D721Med (cell line): ENCODE measurements at regions not wholly inside any gene's neighbourhood (a gene's known extent, or its start where the extent isn't known, plus 50 kb on each side); places are given as distances from the start of the nearest gene placed in this dataset.

ENCODE experiments used
- DNase-seq: peaks from one replicate; pipeline ENCODE4 v3.0.0; 2011; ENCODE audit warnings: low spot score; ENCODE audit not compliant: insufficient read length
- FAIRE-seq: peaks from 2 replicates; lab custom pipeline; 2011; peaks lifted over from hg19 to GRCh38; lab: Jason Lieb, UNC
- TF ChIP-seq, protein P1 (sequence below): IDR thresholded peaks from 2 replicates; pipeline ENCODE4 v1.5.1; 2012; ENCODE audit warnings: mild to moderate bottlenecking, control low read depth; ENCODE audit not compliant: insufficient read depth; ENCODE audit errors: missing control alignments

DNA sequence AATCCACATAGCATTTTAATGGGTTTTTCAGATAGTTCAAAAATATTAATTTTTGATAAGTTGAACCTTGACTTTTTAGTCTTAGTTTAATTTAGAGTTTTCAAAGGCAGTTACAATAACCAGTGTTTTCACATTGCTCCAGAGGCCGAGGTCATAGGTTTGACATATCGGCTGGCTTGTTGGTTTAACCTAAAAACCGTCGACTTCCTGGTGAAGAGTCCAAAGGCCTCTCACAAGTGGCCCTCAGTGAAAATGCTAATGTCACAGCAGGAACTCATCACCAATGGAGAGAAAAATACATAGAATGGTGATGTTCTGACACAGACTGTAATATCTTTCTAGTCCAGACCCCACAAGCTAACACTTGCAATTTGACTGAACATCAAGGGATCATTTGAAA lies 642.3 kb downstream of the PLOD2 start:
- TF ChIP-seq, protein P1, sequence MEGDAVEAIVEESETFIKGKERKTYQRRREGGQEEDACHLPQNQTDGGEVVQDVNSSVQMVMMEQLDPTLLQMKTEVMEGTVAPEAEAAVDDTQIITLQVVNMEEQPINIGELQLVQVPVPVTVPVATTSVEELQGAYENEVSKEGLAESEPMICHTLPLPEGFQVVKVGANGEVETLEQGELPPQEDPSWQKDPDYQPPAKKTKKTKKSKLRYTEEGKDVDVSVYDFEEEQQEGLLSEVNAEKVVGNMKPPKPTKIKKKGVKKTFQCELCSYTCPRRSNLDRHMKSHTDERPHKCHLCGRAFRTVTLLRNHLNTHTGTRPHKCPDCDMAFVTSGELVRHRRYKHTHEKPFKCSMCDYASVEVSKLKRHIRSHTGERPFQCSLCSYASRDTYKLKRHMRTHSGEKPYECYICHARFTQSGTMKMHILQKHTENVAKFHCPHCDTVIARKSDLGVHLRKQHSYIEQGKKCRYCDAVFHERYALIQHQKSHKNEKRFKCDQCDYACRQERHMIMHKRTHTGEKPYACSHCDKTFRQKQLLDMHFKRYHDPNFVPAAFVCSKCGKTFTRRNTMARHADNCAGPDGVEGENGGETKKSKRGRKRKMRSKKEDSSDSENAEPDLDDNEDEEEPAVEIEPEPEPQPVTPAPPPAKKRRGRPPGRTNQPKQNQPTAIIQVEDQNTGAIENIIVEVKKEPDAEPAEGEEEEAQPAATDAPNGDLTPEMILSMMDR: no peak
- FAIRE-seq: no peak
- no peak for DNase-seq

DNA sequence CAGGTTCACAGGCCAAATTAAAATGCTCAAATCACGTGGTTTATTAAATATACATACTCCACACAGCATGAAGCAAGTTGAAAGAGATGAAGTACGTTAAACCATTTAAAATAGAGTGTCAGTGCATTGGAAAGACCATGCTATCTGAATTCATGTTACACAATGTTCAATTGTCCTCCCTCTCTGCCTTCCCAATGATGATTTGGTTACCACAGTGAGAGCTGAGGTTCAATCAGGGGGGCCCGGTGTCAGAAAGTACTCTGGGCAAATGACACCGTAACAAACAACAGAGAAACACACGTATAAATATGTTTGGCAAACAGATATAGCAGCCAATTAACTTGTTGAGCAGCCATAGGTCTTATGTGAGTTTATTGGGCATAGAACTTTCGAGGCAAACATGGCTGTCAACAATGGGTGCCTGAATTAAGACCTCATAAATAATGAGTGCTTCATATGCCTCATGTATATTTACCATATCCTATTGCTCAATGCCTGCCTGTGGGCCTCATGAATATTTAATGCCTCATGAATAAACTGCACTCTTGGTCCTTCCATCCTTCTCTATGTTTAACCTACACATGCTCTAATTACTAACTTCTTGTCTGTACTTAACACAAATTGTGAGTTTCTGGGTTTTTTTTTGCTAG lies 641.5 kb downstream of the PLOD2 start:
- FAIRE-seq (no peak), DNase-seq (no peak)
- TF ChIP-seq, protein P1: no peak

DNA sequence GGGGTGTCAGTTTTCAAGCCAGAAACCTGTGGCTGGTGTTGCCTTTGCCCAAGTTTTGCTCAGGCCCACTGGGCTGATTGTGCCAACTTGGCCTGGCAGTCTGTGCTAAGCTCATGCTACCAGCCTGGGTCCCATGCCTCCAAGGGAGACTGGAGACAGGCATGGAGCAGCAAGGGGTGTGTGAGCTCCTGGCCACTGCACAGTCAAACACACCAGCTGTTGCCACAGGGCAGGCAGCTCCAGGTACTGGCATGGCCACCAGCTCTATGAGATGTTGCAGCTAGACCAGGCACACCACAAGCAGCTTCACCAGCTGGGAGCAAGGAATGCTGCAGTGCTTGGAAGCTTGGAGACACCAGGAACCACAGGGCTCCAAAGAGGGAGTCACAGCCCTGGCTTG lies 638.8 kb downstream of the PLOD2 start:
- FAIRE-seq (no peak), DNase-seq (no peak)
- TF ChIP-seq, protein P1: no peak

DNA sequence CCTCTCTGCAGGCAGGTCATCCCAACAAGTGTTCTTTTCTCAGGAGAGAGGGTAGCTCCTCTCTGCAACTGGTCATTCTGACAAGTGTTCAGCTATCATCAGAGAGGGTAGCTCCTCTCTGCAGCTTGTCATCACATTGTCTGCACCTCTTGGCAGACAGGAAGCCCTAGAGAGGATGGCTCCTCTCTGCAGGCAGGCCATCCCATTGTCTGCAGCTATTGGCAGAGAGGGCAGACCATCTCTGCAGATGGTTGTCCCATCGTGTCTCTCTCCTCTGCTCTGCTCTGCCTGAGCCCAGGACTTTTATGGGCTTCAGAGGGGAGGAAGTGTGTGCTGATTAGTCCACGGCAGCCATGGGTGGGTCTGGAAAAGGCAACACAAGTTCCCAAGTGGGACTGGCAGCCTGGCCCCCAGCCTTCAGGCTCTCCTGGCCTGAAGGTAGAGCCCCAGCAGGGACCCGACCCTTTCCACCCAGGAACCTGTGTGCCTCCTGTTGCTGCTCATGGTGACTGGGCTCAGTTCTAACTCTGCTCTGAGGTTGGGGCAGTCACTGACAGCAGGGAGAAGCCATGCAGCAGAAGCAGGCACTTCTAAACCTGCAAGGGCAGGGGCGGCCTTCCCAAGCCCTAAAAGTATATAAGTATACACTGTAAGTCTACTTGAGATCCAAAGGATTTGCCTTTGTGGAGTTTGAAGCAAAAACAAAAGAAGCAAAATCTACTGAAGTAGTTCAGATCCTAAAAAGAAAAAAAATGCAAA lies 637.9 kb downstream of the PLOD2 start:
- no peak for DNase-seq
- no peak for FAIRE-seq
- TF ChIP-seq, protein P1: no peak

DNA sequence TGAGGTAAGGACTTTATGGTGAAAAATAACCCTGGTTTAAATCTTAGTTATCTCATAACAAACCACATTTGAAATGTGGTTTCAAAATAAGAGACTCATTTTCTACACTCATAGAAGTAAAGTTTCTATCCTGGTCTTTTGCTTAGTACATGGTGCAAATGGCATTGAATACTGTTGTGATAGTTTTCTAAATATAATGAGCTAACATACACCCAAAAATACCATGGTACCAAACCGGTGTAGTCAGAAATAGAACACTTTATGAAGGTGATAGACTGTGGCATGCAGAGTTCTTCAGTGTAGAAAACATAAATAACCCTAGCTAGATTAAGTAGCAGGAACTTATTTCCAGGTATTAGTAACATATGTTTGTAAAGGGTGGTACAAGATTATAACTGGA lies 629.4 kb downstream of the PLOD2 start:
- no peak for FAIRE-seq

DNA sequence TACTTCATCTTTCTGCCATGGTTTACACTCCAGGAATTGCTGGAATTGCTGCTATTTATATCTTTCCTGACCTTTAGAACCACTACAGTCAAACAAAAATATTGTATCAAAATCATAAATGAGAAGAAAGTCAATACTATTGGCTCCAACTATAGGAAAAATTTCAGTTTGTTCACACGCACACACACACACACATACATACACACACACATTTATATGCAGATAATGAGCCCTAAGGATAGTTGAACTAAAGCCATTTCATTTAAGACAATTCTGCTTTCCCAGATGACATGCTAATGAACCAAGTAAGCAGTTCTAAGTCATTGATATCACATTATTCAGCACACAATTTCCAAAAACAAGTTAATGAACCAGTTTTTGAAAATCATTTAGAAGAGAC lies 627.3 kb downstream of the PLOD2 start:
- TF ChIP-seq, protein P1: no peak
- FAIRE-seq (no peak), DNase-seq (no peak)

More for the DNA sequence above, 629.4 kb downstream of the PLOD2 start:
- TF ChIP-seq, protein P1: no peak
- no peak for DNase-seq

DNA sequence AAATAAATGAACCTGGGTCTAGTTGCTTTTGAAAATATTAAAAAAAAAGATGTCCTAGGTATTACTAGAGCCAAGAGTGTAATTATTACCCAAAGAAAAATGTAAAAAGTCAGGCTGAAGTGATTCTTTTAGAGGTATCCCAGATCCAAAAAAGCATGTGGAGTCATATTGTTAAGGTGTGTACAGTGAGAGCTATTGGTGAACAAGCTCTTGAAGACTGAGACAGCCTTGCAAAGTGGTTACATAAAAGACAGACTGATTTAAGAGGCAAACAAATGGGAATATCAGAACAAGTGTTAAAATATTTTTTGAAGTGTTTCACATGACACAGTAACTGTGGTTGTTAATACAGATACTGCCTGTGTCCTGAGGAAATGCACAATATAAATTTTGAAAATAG lies 624.5 kb downstream of the PLOD2 start:
- TF ChIP-seq, protein P1: no peak
- no peak for FAIRE-seq
- no peak for DNase-seq
